PC-3 (cell line): ENCODE measurements at regions not wholly inside any gene's neighbourhood (a gene's known extent, or its start where the extent isn't known, plus 50 kb on each side); places are given as distances from the start of the nearest gene placed in this dataset.

ENCODE experiments used
- EZH2 ChIP-seq: fragments of 300-600 bp; sonication (generic); IDR thresholded peaks from one replicate; pipeline ENCODE4 v1.6.1; 2017; ENCODE audit warnings: antibody characterized with exemption, mild to moderate bottlenecking, low read length; ENCODE audit not compliant: unreplicated experiment
- EZH2phosphoT487 ChIP-seq: fragments of 300-600 bp; sonication (generic); IDR thresholded peaks from 2 replicates; pipeline ENCODE4 v1.6.1; 2018; ENCODE audit warnings: mild to moderate bottlenecking, antibody characterized with exemption, low read length, borderline replicate concordance
- TF ChIP-seq, protein P1 (sequence below): fragments of 300-600 bp; sonication (generic); conservative IDR thresholded peaks from 2 replicates; pipeline ENCODE4 v1.5.1; 2017; ENCODE audit warnings: antibody characterized with exemption, low read depth, mild to moderate bottlenecking, low read length

DNA sequence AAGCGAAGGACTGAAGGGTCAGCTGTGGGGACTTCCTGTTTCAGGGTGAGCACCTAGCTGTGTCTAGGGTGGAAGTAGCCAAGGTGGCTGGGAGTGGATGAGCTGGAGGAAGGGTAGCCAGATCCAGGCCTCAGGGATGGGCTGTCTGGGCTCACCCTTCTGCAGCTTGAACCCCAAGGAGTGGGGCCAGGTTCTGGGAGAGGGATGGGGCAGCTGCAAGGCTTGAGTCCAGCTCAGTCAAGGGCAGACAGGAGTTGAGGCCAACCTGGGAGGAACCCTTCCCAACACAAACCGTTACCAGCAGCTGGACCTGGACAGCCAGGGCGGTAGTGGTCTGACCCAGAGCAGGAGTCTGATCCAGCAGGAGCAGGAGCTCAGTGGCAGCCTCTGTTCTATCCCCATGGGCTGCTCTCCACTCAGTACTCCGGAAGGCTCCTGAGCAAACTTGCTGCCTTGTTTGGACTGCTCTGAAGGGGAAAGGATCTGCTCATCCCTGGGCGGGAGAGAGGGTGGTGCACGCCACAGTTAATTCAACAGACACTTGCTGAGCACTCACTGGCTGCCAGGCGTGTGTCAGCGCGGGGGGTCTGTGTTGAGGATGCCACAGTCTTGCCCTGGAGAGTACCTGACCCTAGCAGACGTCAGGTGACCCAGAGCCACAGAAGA is 53.8 kb upstream of the THY1 start:
- TF ChIP-seq, protein P1, sequence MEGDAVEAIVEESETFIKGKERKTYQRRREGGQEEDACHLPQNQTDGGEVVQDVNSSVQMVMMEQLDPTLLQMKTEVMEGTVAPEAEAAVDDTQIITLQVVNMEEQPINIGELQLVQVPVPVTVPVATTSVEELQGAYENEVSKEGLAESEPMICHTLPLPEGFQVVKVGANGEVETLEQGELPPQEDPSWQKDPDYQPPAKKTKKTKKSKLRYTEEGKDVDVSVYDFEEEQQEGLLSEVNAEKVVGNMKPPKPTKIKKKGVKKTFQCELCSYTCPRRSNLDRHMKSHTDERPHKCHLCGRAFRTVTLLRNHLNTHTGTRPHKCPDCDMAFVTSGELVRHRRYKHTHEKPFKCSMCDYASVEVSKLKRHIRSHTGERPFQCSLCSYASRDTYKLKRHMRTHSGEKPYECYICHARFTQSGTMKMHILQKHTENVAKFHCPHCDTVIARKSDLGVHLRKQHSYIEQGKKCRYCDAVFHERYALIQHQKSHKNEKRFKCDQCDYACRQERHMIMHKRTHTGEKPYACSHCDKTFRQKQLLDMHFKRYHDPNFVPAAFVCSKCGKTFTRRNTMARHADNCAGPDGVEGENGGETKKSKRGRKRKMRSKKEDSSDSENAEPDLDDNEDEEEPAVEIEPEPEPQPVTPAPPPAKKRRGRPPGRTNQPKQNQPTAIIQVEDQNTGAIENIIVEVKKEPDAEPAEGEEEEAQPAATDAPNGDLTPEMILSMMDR = no peak
- TF ChIP-seq EZH2phosphoT487 (no peak), EZH2 (no peak)
